ENCODE measurements at regions not wholly inside any gene's neighbourhood (a gene's known extent, or its start where the extent isn't known, plus 50 kb on each side); places are given as distances from the start of the nearest gene placed in this dataset.
A peak's percentile ranks its signal among the peaks of the same experiment; 100 is the strongest.

- no peak for DNase-seq (ENCODE audit: low spot score)
These were observed 78.4 kb upstream of the NUDT4 start for GRCh38 chr12:93299262-93299846.

- DNase-seq (ENCODE audit: low spot score) = no peak
These were observed 77.1 kb upstream of the NUDT4 start for GRCh38 chr12:93300611-93301021.

GRCh38 chr12:93302331-93303229 lies 75.1 kb upstream of the NUDT4 start:
- no peak for DNase-seq (ENCODE audit: low spot score)

- no peak for DNase-seq (ENCODE audit: low spot score)
These were observed 71.1 kb upstream of the NUDT4 start for GRCh38 chr12:93306636-93307035.

- no peak for DNase-seq (ENCODE audit: low spot score)
These were observed 69.4 kb upstream of the NUDT4 start for GRCh38 chr12:93308281-93308680.

- no peak for DNase-seq (ENCODE audit: low spot score)
These were observed 65.9 kb upstream of the NUDT4 start for GRCh38 chr12:93311827-93312226.

- no peak for DNase-seq (ENCODE audit: low spot score)
These were observed 63.6 kb upstream of the NUDT4 start for GRCh38 chr12:93314177-93314497.

GRCh38 chr12:93315385-93315906 lies 62.3 kb upstream of the NUDT4 start:
- no peak for DNase-seq (ENCODE audit: low spot score)

- no peak for DNase-seq (ENCODE audit: low spot score)
These were observed 61.7 kb upstream of the NUDT4 start for GRCh38 chr12:93315907-93316622.

GRCh38 chr12:93316623-93316971 lies 61.1 kb upstream of the NUDT4 start:
- no peak for DNase-seq (ENCODE audit: low spot score)

GRCh38 chr12:93317227-93317626 lies 60.5 kb upstream of the NUDT4 start:
- no peak for DNase-seq (ENCODE audit: low spot score)

- no peak for DNase-seq (ENCODE audit: low spot score)
These were observed 58.8 kb upstream of the NUDT4 start for GRCh38 chr12:93318720-93319522.

- no peak for DNase-seq (ENCODE audit: low spot score)
These were observed 58.1 kb upstream of the NUDT4 start for GRCh38 chr12:93319523-93320050.

GRCh38 chr12:93322784-93323183 lies 54.9 kb upstream of the NUDT4 start:
- DNase-seq (ENCODE audit: low spot score) = peak; percentile 56

GRCh38 chr12:93323625-93324329 lies 53.9 kb upstream of the NUDT4 start:
- no peak for DNase-seq (ENCODE audit: low spot score)

- peak; percentile 31 for DNase-seq (ENCODE audit: low spot score)
These were observed 51.9 kb upstream of the NUDT4 start for GRCh38 chr12:93325855-93326254.
